ENCODE measurements at regions not wholly inside any gene's neighbourhood (a gene's known extent, or its start where the extent isn't known, plus 50 kb on each side); places are given as distances from the start of the nearest gene placed in this dataset.
"Not testable (repeated sequence)": the region's sequence is repeated elsewhere in the genome, so short reads cannot be mapped to it uniquely, and the experiment has no call there.

- H3K4me3 Mint-ChIP-seq (ENCODE audit: low read depth): no peak overlapping the region
- H3K9me3 Mint-ChIP-seq (ENCODE audit: low read depth): peaks cover 5% of the 10 kb centered on the region
- no peak for DNase-seq (ENCODE audit: low spot score, unreplicated experiment)
- H3K36me3 Mint-ChIP-seq (ENCODE audit: insufficient read depth): peaks cover 5% of the 10 kb centered on the region
- no peaks in the 10 kb centered on the region for H3K27me3 Mint-ChIP-seq
- TF ChIP-seq CTCF (IDR thresholded peaks at IDR 0.05; ENCODE audit: unreplicated experiment): no peak
- peaks cover 12% of the 10 kb centered on the region for H3K4me1 Mint-ChIP-seq (ENCODE audit: low read depth)
- H3K27ac Mint-ChIP-seq: no peak overlapping the region
Observed at GRCh38 chr13:62375653-62376052, 960.0 kb upstream of the PCDH20 start.

- no peak for DNase-seq (ENCODE audit: low spot score, unreplicated experiment)
- Mint-ChIP-seq H3K27me3 (no peaks in the 10 kb centered on the region), H3K27ac (no peak overlapping the region), H3K9me3 (ENCODE audit: low read depth) (peaks cover 10% of the 10 kb centered on the region), H3K4me1 (ENCODE audit: low read depth) (peaks cover 17% of the 10 kb centered on the region), H3K4me3 (ENCODE audit: low read depth) (no peak overlapping the region), H3K36me3 (ENCODE audit: insufficient read depth) (peaks cover 2% of the 10 kb centered on the region)
- TF ChIP-seq CTCF (IDR thresholded peaks at IDR 0.05; ENCODE audit: unreplicated experiment): no peak
Observed at GRCh38 chr13:62371737-62372136, 956.1 kb upstream of the PCDH20 start.

- H3K27ac Mint-ChIP-seq; H3K4me3 Mint-ChIP-seq (ENCODE audit: low read depth); H3K36me3 Mint-ChIP-seq (ENCODE audit: insufficient read depth); H3K27me3 Mint-ChIP-seq; DNase-seq (ENCODE audit: low spot score, unreplicated experiment): not testable (repeated sequence)
- Mint-ChIP-seq H3K4me1 (ENCODE audit: low read depth) (peaks cover 12% of the 10 kb centered on the region), H3K9me3 (ENCODE audit: low read depth) (peaks cover 10% of the 10 kb centered on the region)
Observed at GRCh38 chr13:62367971-62368370, 952.3 kb upstream of the PCDH20 start.

GRCh38 chr13:62360609-62361008 is 945.0 kb upstream of the PCDH20 start:
- Mint-ChIP-seq H3K27me3 (no peaks in the 10 kb centered on the region), H3K27ac (no peak overlapping the region)
- no peak for TF ChIP-seq CTCF (IDR thresholded peaks at IDR 0.05; ENCODE audit: unreplicated experiment)

GRCh38 chr13:62358646-62358932 is 942.9 kb upstream of the PCDH20 start:
- Mint-ChIP-seq H3K4me3 (ENCODE audit: low read depth) (no peak overlapping the region), H3K4me1 (ENCODE audit: low read depth) (no peaks in the 10 kb centered on the region), H3K9me3 (ENCODE audit: low read depth) (no peaks in the 10 kb centered on the region), H3K27ac (no peak overlapping the region), H3K27me3 (no peaks in the 10 kb centered on the region), H3K36me3 (ENCODE audit: insufficient read depth) (no peaks in the 10 kb centered on the region)
- no peak for DNase-seq (ENCODE audit: low spot score, unreplicated experiment)
- TF ChIP-seq CTCF (IDR thresholded peaks at IDR 0.05; ENCODE audit: unreplicated experiment): no peak

More at GRCh38 chr13:62360609-62361008, 945.0 kb upstream of the PCDH20 start:
- Mint-ChIP-seq H3K36me3 (ENCODE audit: insufficient read depth) (no peaks in the 10 kb centered on the region), H3K4me3 (ENCODE audit: low read depth) (no peak overlapping the region), H3K9me3 (ENCODE audit: low read depth) (no peaks in the 10 kb centered on the region), H3K4me1 (ENCODE audit: low read depth) (no peaks in the 10 kb centered on the region)
- DNase-seq (ENCODE audit: low spot score, unreplicated experiment): no peak

GRCh38 chr13:62357887-62358645 is 942.4 kb upstream of the PCDH20 start:
- Mint-ChIP-seq H3K27me3 (no peaks in the 10 kb centered on the region), H3K4me1 (ENCODE audit: low read depth) (no peaks in the 10 kb centered on the region), H3K4me3 (ENCODE audit: low read depth) (no peak overlapping the region), H3K36me3 (ENCODE audit: insufficient read depth) (no peaks in the 10 kb centered on the region), H3K27ac (peak overlapping the region; percentile 16), H3K9me3 (ENCODE audit: low read depth) (no peaks in the 10 kb centered on the region)
- TF ChIP-seq CTCF (IDR thresholded peaks at IDR 0.05; ENCODE audit: unreplicated experiment): peak; percentile 73
- peak; percentile 24 for DNase-seq (ENCODE audit: low spot score, unreplicated experiment)
